HEK293 (cell line): ENCODE measurements at regions not wholly inside any gene's neighbourhood (a gene's known extent, or its start where the extent isn't known, plus 50 kb on each side); places are given as distances from the start of the nearest gene placed in this dataset.

Experiments
- CTCF ChIA-PET: fragments of 350-600 bp; formaldehyde crosslinking; extraction: SDS; loops from one replicate; lab custom pipeline; 2021; ENCODE audit warnings: antibody characterized with exemption; lab: Yijun Ruan, JAX
- POLR2A ChIA-PET: fragments of 300-600 bp; formaldehyde crosslinking; extraction: SDS; loops from one replicate; lab custom pipeline; 2020; ENCODE audit warnings: antibody characterized with exemption, inconsistent platforms; lab: Yijun Ruan, JAX
- H3K27ac ChIP-seq: fragments of 200-500 bp; sonication (Bioruptor generic); 2 replicates; pipeline ENCODE4 v1.5.1; 2014; ENCODE audit warnings: low read depth, low read length, control low read depth, inconsistent platforms; ENCODE audit errors: extremely low read depth
- H3K36me3 ChIP-seq, 2 experiments: fragments of 200-500 bp in 1 of 2; sonication (Bioruptor generic) in 1 of 2; 1 replicate in 1 of 2; 2 replicates in 1 of 2; pipeline ENCODE4 v1.5.1; 2014 to 2017; ENCODE audit warnings: inconsistent platforms in 2 of 2, low read length in 2 of 2; ENCODE audit not compliant: control insufficient read depth in 2 of 2, insufficient read depth in 1 of 2
- H3K4me1 ChIP-seq: fragments of 200-500 bp; sonication (Bioruptor generic); 2 replicates; pipeline ENCODE4 v1.5.1; 2014; ENCODE audit warnings: mild to moderate bottlenecking, low read length, inconsistent platforms; ENCODE audit not compliant: control insufficient read depth, insufficient read depth
- H3K4me3 ChIP-seq: 2 replicates; pipeline ENCODE4 v1.5.1; 2011; ENCODE audit warnings: low read depth, mild to moderate bottlenecking, control low read depth, low read length, moderate library complexity
- H3K9me3 ChIP-seq: fragments of 200-500 bp; sonication (Bioruptor generic); 2 replicates; pipeline ENCODE4 v1.5.1; 2014; ENCODE audit warnings: low read depth, low read length, inconsistent platforms; ENCODE audit not compliant: control insufficient read depth, insufficient read depth
- HOXC10 ChIP-seq: sonication (generic); formaldehyde crosslinking; IDR thresholded peaks from 2 replicates; pipeline ENCODE4 v1.8.1; 2023; ENCODE audit warnings: mild to moderate bottlenecking, missing genetic modification reagents
- MZF1 ChIP-seq: fragments of 450-650 bp; formaldehyde crosslinking; IDR thresholded peaks from 2 replicates; pipeline ENCODE4 v1.5.1; 2017; ENCODE audit warnings: missing biosample characterization, missing genetic modification characterization, borderline replicate concordance
- SCRT1 ChIP-seq: fragments of 450-650 bp; formaldehyde crosslinking; IDR thresholded peaks from 2 replicates; pipeline ENCODE4 v1.5.1; 2016; ENCODE audit warnings: missing biosample characterization, missing genetic modification characterization, borderline replicate concordance
- SP7 ChIP-seq: fragments of 450-650 bp; formaldehyde crosslinking; IDR thresholded peaks from 2 replicates; pipeline ENCODE4 v1.5.1; 2016; ENCODE audit warnings: missing biosample characterization, missing genetic modification characterization
- YY2 ChIP-seq: fragments of 450-650 bp; formaldehyde crosslinking; IDR thresholded peaks from 2 replicates; pipeline ENCODE4 v1.5.1; 2016; ENCODE audit warnings: missing biosample characterization, missing genetic modification characterization
- ZBTB21 ChIP-seq: fragments of 450-650 bp; formaldehyde crosslinking; IDR thresholded peaks from 2 replicates; pipeline ENCODE4 v1.5.1; 2017; ENCODE audit warnings: missing biosample characterization, missing genetic modification characterization
- ZNF16 ChIP-seq: fragments of 450-650 bp; formaldehyde crosslinking; IDR thresholded peaks from 2 replicates; pipeline ENCODE4 v1.5.1; 2016; ENCODE audit warnings: low read depth, missing biosample characterization, missing genetic modification characterization
- ZNF169 ChIP-seq: fragments of 450-650 bp; formaldehyde crosslinking; IDR thresholded peaks from 2 replicates; pipeline ENCODE4 v1.5.1; 2016; ENCODE audit warnings: missing biosample characterization, missing genetic modification characterization
- ZNF2 ChIP-seq: fragments of 450-650 bp; formaldehyde crosslinking; IDR thresholded peaks from 2 replicates; pipeline ENCODE4 v1.5.1; 2016; ENCODE audit warnings: missing biosample characterization, missing genetic modification characterization
- ZNF211 ChIP-seq: fragments of 450-650 bp; formaldehyde crosslinking; IDR thresholded peaks from 2 replicates; pipeline ENCODE4 v1.5.1; 2016; ENCODE audit warnings: low read depth, missing biosample characterization, missing genetic modification characterization
- ZNF239 ChIP-seq: fragments of 450-650 bp; formaldehyde crosslinking; IDR thresholded peaks from 2 replicates; pipeline ENCODE4 v1.5.1; 2016; ENCODE audit warnings: missing biosample characterization, missing genetic modification characterization
- ZNF274 ChIP-seq, 2 experiments: fragments of 200-500 bp in 1 of 2; fragments of 450-650 bp in 1 of 2; sonication (Bioruptor generic) in 1 of 2; formaldehyde crosslinking in 1 of 2; IDR thresholded peaks; 2 replicates each; pipeline versions ENCODE4 v1.5.1 to v1.6.1; 2014 to 2016; ENCODE audit warnings: borderline replicate concordance in 1 of 2, inconsistent platforms in 1 of 2, low read length in 1 of 2, missing biosample characterization in 1 of 2, missing genetic modification characterization in 1 of 2
- ZNF529 ChIP-seq: fragments of 450-650 bp; formaldehyde crosslinking; IDR thresholded peaks from 2 replicates; pipeline ENCODE4 v1.5.1; 2017; ENCODE audit warnings: missing genetic modification characterization, missing biosample characterization; ENCODE audit not compliant: insufficient replicate concordance
- ZNF558 ChIP-seq: fragments of 450-650 bp; formaldehyde crosslinking; IDR thresholded peaks from 2 replicates; pipeline ENCODE4 v1.5.1; 2016; ENCODE audit warnings: missing biosample characterization, missing genetic modification characterization
- ZNF610 ChIP-seq: fragments of 450-650 bp; formaldehyde crosslinking; IDR thresholded peaks from 2 replicates; pipeline ENCODE4 v1.5.1; 2016; ENCODE audit warnings: missing biosample characterization, missing genetic modification characterization, borderline replicate concordance
- ZNF624 ChIP-seq: fragments of 450-650 bp; formaldehyde crosslinking; IDR thresholded peaks from 2 replicates; pipeline ENCODE4 v1.5.1; 2017; ENCODE audit warnings: missing biosample characterization, missing genetic modification characterization
- ZNF629 ChIP-seq: fragments of 450-650 bp; formaldehyde crosslinking; IDR thresholded peaks from 2 replicates; pipeline ENCODE4 v1.5.1; 2017; ENCODE audit warnings: missing biosample characterization, missing genetic modification characterization
- ZNF660 ChIP-seq: fragments of 450-650 bp; IDR thresholded peaks from 2 replicates; pipeline ENCODE4 v1.5.1; 2018; ENCODE audit warnings: missing biosample characterization, mild to moderate bottlenecking, missing genetic modification characterization
- ZNF664 ChIP-seq: fragments of 450-650 bp; formaldehyde crosslinking; IDR thresholded peaks from 2 replicates; pipeline ENCODE4 v1.5.1; 2016; ENCODE audit warnings: missing biosample characterization, missing genetic modification characterization
- ZNF707 ChIP-seq: fragments of 450-650 bp; formaldehyde crosslinking; IDR thresholded peaks from 2 replicates; pipeline ENCODE4 v1.5.1; 2016; ENCODE audit warnings: missing biosample characterization, missing genetic modification characterization
- TF ChIP-seq, protein P1 (sequence below): fragments of 450-650 bp; formaldehyde crosslinking; IDR thresholded peaks from 2 replicates; pipeline ENCODE4 v1.5.1; 2016; ENCODE audit warnings: missing biosample characterization, missing genetic modification characterization
- TF ChIP-seq, protein P2 (sequence below): fragments of 450-650 bp; formaldehyde crosslinking; IDR thresholded peaks from 2 replicates; pipeline ENCODE4 v1.5.1; 2016; ENCODE audit warnings: missing biosample characterization, missing genetic modification characterization, borderline replicate concordance
- TF ChIP-seq, protein P3 (sequence below): fragments of 450-650 bp; formaldehyde crosslinking; IDR thresholded peaks from 2 replicates; pipeline ENCODE4 v1.5.1; 2017; ENCODE audit warnings: missing biosample characterization, missing genetic modification characterization
- TF ChIP-seq, protein P4 (sequence below): fragments of 450-650 bp; IDR thresholded peaks from 2 replicates; pipeline ENCODE4 v1.5.1; 2018; ENCODE audit warnings: missing biosample characterization, mild to moderate bottlenecking, missing genetic modification characterization
- TF ChIP-seq, protein P5 (sequence below): fragments of 450-650 bp; IDR thresholded peaks from 2 replicates; pipeline ENCODE4 v1.5.1; 2018; ENCODE audit warnings: missing biosample characterization, missing genetic modification characterization

DNA sequence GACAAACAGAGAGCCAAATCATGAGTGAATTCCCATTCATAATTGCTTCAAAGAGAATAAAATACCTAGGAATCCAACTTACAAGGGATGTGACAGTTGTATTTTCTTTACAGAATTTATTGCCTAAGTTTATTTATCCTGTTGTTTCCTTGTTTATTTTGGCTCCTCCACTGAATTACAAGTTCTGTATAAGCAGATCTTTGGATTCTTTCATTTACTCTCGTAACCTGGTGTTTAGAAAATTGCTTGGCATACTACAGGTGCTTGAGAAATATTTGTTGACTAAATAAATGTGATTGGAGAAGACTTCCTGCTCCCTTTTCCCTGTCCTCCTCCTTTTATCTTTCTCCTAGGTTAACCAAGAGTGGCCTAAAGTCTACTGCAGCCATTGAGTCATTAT lies 455.6 kb downstream of the TMEM38B start:
- H3K27ac ChIP-seq: no peak overlapping the region
- H3K9me3 ChIP-seq: no peaks in the 10 kb centered on the region
- H3K4me3 ChIP-seq: no peak overlapping the region
- H3K4me1 ChIP-seq: no peaks in the 10 kb centered on the region
- ChIA-PET CTCF (no interaction called here), POLR2A (no interaction called here)
- TF ChIP-seq ZNF558 (no peak), ZNF707 (tag by site-specific recombination) (no peak), ZBTB21 (tag by site-specific recombination) (no peak), ZNF660 (tag by site-specific recombination) (no peak), ZNF664 (no peak), ZNF629 (tag by site-specific recombination) (no peak), ZNF274 (IDR thresholded peaks at IDR 0.05; ENCODE audit: low read length) (no peak), ZNF274 (tag by site-specific recombination; IDR thresholded peaks at IDR 0.05; ENCODE audit: borderline replicate concordance) (no peak), ZNF211 (tag by site-specific recombination) (no peak), ZNF2 (tag by site-specific recombination) (no peak)
- TF ChIP-seq, protein P1, sequence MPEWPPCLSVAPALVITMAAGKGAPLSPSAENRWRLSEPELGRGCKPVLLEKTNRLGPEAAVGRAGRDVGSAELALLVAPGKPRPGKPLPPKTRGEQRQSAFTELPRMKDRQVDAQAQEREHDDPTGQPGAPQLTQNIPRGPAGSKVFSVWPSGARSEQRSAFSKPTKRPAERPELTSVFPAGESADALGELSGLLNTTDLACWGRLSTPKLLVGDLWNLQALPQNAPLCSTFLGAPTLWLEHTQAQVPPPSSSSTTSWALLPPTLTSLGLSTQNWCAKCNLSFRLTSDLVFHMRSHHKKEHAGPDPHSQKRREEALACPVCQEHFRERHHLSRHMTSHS: no peak
- no peaks in the 10 kb centered on the region for H3K36me3 ChIP-seq

DNA sequence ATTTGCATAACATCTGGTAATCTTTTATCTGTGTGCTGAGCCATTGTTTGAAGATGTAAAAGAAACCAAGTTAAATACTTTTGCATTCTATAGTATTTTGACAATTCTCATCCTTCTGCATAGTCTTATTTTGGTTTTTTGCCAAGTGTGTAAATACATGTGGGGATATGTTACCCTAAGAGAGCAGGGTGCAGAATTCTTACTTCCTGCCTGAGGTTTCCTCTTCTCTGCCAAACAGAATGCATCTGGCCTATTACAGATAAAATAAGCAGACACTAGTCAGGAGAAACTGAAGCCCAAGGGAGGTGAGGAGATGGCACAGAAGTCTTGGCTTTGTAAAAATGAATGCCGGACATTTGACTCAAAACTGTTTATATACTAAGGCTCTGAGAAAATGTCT lies 462.1 kb downstream of the TMEM38B start:
- Histone ChIP-seq H3K4me1 (no peaks in the 10 kb centered on the region), H3K4me3 (no peak overlapping the region), H3K36me3 (no peaks in the 10 kb centered on the region), H3K9me3 (no peaks in the 10 kb centered on the region), H3K27ac (no peak overlapping the region)
- ChIA-PET CTCF (no interaction called here), POLR2A (no interaction called here)
- TF ChIP-seq, protein P2, sequence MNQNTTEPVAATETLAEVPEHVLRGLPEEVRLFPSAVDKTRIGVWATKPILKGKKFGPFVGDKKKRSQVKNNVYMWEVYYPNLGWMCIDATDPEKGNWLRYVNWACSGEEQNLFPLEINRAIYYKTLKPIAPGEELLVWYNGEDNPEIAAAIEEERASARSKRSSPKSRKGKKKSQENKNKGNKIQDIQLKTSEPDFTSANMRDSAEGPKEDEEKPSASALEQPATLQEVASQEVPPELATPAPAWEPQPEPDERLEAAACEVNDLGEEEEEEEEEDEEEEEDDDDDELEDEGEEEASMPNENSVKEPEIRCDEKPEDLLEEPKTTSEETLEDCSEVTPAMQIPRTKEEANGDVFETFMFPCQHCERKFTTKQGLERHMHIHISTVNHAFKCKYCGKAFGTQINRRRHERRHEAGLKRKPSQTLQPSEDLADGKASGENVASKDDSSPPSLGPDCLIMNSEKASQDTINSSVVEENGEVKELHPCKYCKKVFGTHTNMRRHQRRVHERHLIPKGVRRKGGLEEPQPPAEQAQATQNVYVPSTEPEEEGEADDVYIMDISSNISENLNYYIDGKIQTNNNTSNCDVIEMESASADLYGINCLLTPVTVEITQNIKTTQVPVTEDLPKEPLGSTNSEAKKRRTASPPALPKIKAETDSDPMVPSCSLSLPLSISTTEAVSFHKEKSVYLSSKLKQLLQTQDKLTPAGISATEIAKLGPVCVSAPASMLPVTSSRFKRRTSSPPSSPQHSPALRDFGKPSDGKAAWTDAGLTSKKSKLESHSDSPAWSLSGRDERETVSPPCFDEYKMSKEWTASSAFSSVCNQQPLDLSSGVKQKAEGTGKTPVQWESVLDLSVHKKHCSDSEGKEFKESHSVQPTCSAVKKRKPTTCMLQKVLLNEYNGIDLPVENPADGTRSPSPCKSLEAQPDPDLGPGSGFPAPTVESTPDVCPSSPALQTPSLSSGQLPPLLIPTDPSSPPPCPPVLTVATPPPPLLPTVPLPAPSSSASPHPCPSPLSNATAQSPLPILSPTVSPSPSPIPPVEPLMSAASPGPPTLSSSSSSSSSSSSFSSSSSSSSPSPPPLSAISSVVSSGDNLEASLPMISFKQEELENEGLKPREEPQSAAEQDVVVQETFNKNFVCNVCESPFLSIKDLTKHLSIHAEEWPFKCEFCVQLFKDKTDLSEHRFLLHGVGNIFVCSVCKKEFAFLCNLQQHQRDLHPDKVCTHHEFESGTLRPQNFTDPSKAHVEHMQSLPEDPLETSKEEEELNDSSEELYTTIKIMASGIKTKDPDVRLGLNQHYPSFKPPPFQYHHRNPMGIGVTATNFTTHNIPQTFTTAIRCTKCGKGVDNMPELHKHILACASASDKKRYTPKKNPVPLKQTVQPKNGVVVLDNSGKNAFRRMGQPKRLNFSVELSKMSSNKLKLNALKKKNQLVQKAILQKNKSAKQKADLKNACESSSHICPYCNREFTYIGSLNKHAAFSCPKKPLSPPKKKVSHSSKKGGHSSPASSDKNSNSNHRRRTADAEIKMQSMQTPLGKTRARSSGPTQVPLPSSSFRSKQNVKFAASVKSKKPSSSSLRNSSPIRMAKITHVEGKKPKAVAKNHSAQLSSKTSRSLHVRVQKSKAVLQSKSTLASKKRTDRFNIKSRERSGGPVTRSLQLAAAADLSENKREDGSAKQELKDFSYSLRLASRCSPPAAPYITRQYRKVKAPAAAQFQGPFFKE (tag by site-specific recombination): no peak
- TF ChIP-seq, protein P3, sequence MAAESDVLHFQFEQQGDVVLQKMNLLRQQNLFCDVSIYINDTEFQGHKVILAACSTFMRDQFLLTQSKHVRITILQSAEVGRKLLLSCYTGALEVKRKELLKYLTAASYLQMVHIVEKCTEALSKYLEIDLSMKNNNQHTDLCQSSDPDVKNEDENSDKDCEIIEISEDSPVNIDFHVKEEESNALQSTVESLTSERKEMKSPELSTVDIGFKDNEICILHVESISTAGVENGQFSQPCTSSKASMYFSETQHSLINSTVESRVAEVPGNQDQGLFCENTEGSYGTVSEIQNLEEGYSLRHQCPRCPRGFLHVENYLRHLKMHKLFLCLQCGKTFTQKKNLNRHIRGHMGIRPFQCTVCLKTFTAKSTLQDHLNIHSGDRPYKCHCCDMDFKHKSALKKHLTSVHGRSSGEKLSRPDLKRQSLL (tag by site-specific recombination): no peak
- TF ChIP-seq ZNF664 (no peak), MZF1 (tag by site-specific recombination) (no peak), ZNF610 (tag by site-specific recombination) (no peak), ZNF169 (tag by site-specific recombination) (no peak), ZNF239 (tag by site-specific recombination) (no peak), SP7 (tag by site-specific recombination) (no peak), SCRT1 (tag by site-specific recombination) (no peak), YY2 (tag by site-specific recombination) (no peak), ZNF624 (tag by site-specific recombination) (no peak), ZNF16 (tag by site-specific recombination) (no peak), ZNF529 (tag by site-specific recombination) (no peak), HOXC10 (CRISPR knock-in tag) (no peak)
- TF ChIP-seq, protein P4, sequence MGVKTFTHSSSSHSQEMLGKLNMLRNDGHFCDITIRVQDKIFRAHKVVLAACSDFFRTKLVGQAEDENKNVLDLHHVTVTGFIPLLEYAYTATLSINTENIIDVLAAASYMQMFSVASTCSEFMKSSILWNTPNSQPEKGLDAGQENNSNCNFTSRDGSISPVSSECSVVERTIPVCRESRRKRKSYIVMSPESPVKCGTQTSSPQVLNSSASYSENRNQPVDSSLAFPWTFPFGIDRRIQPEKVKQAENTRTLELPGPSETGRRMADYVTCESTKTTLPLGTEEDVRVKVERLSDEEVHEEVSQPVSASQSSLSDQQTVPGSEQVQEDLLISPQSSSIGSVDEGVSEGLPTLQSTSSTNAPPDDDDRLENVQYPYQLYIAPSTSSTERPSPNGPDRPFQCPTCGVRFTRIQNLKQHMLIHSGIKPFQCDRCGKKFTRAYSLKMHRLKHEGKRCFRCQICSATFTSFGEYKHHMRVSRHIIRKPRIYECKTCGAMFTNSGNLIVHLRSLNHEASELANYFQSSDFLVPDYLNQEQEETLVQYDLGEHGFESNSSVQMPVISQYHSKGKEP (tag by site-specific recombination): no peak
- TF ChIP-seq, protein P5, sequence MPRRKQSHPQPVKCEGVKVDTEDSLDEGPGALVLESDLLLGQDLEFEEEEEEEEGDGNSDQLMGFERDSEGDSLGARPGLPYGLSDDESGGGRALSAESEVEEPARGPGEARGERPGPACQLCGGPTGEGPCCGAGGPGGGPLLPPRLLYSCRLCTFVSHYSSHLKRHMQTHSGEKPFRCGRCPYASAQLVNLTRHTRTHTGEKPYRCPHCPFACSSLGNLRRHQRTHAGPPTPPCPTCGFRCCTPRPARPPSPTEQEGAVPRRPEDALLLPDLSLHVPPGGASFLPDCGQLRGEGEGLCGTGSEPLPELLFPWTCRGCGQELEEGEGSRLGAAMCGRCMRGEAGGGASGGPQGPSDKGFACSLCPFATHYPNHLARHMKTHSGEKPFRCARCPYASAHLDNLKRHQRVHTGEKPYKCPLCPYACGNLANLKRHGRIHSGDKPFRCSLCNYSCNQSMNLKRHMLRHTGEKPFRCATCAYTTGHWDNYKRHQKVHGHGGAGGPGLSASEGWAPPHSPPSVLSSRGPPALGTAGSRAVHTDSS: no peak
